SH-SY5Y (cell line): ENCODE measurements at regions not wholly inside any gene's neighbourhood (a gene's known extent, or its start where the extent isn't known, plus 50 kb on each side); places are given as distances from the start of the nearest gene placed in this dataset.

Source experiments
- GATA2 ChIP-seq: IDR thresholded peaks from 2 replicates; pipeline ENCODE4 v1.6.1; 2011; ENCODE audit warnings: mild to moderate bottlenecking, low read depth, low read length
- GATA3 ChIP-seq: IDR thresholded peaks from 2 replicates; pipeline ENCODE4 v1.6.1; 2011; ENCODE audit warnings: low read depth, mild to moderate bottlenecking, low read length, moderate library complexity

DNA sequence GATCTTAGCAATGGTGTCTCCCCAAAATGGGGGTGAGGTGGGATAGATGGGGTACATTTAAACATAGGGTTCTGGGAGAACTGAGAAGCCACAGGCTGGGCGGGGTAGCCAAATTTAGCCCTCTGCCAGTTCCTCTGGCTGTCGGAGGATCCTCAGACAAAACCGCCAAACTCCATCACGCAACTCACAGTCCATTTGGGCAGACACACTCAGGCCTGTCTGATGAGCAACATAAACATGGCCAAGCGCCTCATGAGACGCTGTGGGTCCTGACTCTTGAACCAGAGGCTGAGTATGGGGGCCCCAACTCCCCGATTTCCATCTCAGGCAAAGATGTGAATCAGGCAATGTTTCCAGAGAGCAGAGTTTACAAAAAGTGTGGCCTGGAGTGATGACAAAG, 162.3 kb downstream of the FGF18 start:
- no peak for TF ChIP-seq GATA2
- no peak for TF ChIP-seq GATA3
